K562 (cell line): ENCODE measurements at regions not wholly inside any gene's neighbourhood (a gene's known extent, or its start where the extent isn't known, plus 50 kb on each side); places are given as distances from the start of the nearest gene placed in this dataset.

Experiments used
- ATF6 ChIP-seq: sonication (generic); formaldehyde crosslinking; IDR thresholded peaks from 2 replicates; pipeline ENCODE4 v1.4.0; 2020; ENCODE audit warnings: mild to moderate bottlenecking, missing genetic modification reagents
- CTCF ChIP-seq, 3 experiments: IDR thresholded peaks in 2 of 3; conservative IDR thresholded peaks in 1 of 3; 2 replicates each; pipeline ENCODE4 v1.5.1; 2011 to 2012; ENCODE audit warnings: low read length in 3 of 3, mild to moderate bottlenecking in 3 of 3, control low read depth in 2 of 3, improper control_type of control experiment in 1 of 3, inconsistent platforms in 1 of 3, low read depth in 1 of 3, mixed read lengths in 1 of 3, moderate library complexity in 1 of 3; ENCODE audit not compliant: insufficient read depth in 2 of 3
- ELK1 ChIP-seq: sonication (generic); formaldehyde crosslinking; IDR thresholded peaks from 2 replicates; pipeline ENCODE4 v1.8.1; 2022; ENCODE audit warnings: missing genetic modification reagents
- HNRNPH1 ChIP-seq: fragments of 200-400 bp; formaldehyde crosslinking; optimal IDR thresholded peaks from 2 replicates; pipeline ENCODE3; 2017; ENCODE audit warnings: low read depth, mild to moderate bottlenecking, low read length, moderate library complexity
- NFIX ChIP-seq: fragments of 250-450 bp; sonication (Bioruptor Pico); IDR thresholded peaks from 2 replicates; pipeline ENCODE4 v1.4.0; 2020; ENCODE audit warnings: low read depth, mild to moderate bottlenecking, moderate library complexity
- PHB ChIP-seq: fragments of 250-450 bp; sonication (Bioruptor Pico); IDR thresholded peaks from 2 replicates; pipeline ENCODE4 v1.5.0; 2021
- PHF8 ChIP-seq: fragments of 200-600 bp; sonication (generic); IDR thresholded peaks from 2 replicates; pipeline ENCODE4 v1.6.1; 2012; ENCODE audit warnings: mixed run types, mild to moderate bottlenecking, inconsistent platforms, low read length, moderate library complexity, borderline replicate concordance
- POLR2A ChIP-seq: fragments of 450-650 bp; conservative IDR thresholded peaks from 2 replicates; pipeline ENCODE4 v1.6.1; 2016
- STAT6 ChIP-seq: sonication (generic); formaldehyde crosslinking; IDR thresholded peaks from 2 replicates; pipeline ENCODE4 v1.8.1; 2023; ENCODE audit warnings: mild to moderate bottlenecking, missing genetic modification reagents

- TF ChIP-seq POLR2A (no peak), PHF8 (no peak), HNRNPH1 (no peak), CTCF (IDR thresholded peaks at IDR 0.05 in 2 of 3, conservative IDR thresholded peaks at IDR 0.05 in 1 of 3; ENCODE audit: insufficient read depth in 2 of 3, low read depth in 1 of 3, low read length in 3 of 3) (no peak), ELK1 (no peak), NFIX (CRISPR knock-in tag) (no peak), ATF6 (CRISPR knock-in tag) (no peak), STAT6 (CRISPR knock-in tag) (no peak), PHB (CRISPR knock-in tag) (no peak)
Observed at GRCh38 chr13:106384516-106384915, 150.9 kb downstream of the EFNB2 start.
